SK-N-MC (cell line): ENCODE measurements at regions not wholly inside any gene's neighbourhood (a gene's known extent, or its start where the extent isn't known, plus 50 kb on each side); places are given as distances from the start of the nearest gene placed in this dataset.

ENCODE experiments used
- EZH2 ChIP-seq: fragments of 200-600 bp; sonication (generic); IDR thresholded peaks from one replicate; pipeline ENCODE4 v1.6.1; 2017; ENCODE audit warnings: antibody characterized with exemption
- POLR2AphosphoS5 ChIP-seq: IDR thresholded peaks from 2 replicates; pipeline ENCODE4 v1.6.1; 2012; ENCODE audit warnings: mild to moderate bottlenecking, low read depth, low read length, borderline replicate concordance

DNA sequence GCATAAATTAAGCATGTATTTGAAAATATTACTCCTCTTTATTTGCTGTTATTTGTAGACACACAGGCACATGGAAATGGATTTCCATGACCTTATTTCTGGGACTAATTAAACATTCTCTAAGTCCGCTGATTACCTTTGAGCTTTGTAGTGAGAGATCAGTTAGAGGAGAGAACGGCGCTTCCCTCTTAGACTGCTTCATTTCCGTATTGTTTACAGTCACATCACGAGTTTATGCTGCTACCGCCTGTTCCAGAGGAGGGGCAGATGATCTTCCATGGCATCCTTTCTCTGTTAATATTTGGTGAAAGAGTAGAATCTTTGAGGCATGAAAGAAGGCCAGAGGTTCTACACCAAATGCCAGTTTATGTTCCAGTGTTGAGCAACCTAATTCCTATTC, 404.4 kb downstream of the TRIB2 start:
- TF ChIP-seq EZH2 (no peak), POLR2AphosphoS5 (no peak)
